T follicular helper cell (primary cell): ENCODE measurements at regions not wholly inside any gene's neighbourhood (a gene's known extent, or its start where the extent isn't known, plus 50 kb on each side); places are given as distances from the start of the nearest gene placed in this dataset.

ENCODE experiments used
- DNase-seq: peaks from one replicate; pipeline ENCODE4 v3.0.0-alpha.2; 2020; ENCODE audit warnings: low read depth

- DNase-seq = no peak
Observed at GRCh38 chr6:10248378-10248843, 166.5 kb downstream of the TFAP2A start.

GRCh38 chr6:10237298-10238038 lies 177.4 kb downstream of the TFAP2A start:
- DNase-seq = no peak

- DNase-seq = no peak
Observed at GRCh38 chr6:10235344-10235743, 179.5 kb downstream of the TFAP2A start.

- DNase-seq = no peak
Observed at GRCh38 chr6:10230531-10230930, 184.3 kb downstream of the TFAP2A start.

GRCh38 chr6:10223841-10224240 lies 191.0 kb downstream of the TFAP2A start:
- DNase-seq = no peak

GRCh38 chr6:10221178-10221577 lies 193.7 kb downstream of the TFAP2A start:
- DNase-seq = no peak

- DNase-seq = no peak
Observed at GRCh38 chr6:10219510-10219909, 195.4 kb downstream of the TFAP2A start.

- no peak for DNase-seq
Observed at GRCh38 chr6:10217111-10217510, 197.8 kb downstream of the TFAP2A start.

- DNase-seq = no peak
Observed at GRCh38 chr6:10215326-10216110, 199.4 kb downstream of the TFAP2A start.

- no peak for DNase-seq
Observed at GRCh38 chr6:10210052-10210451, 204.8 kb downstream of the TFAP2A start.

- DNase-seq = no peak
Observed at GRCh38 chr6:10205892-10206291, 209.0 kb downstream of the TFAP2A start.

GRCh38 chr6:10205120-10205519 lies 209.8 kb downstream of the TFAP2A start:
- no peak for DNase-seq

- no peak for DNase-seq
Observed at GRCh38 chr6:10203651-10204050, 211.2 kb downstream of the TFAP2A start.

- DNase-seq = no peak
Observed at GRCh38 chr6:10202581-10202980, 212.3 kb downstream of the TFAP2A start.

- DNase-seq = no peak
Observed at GRCh38 chr6:10201606-10202510, 213.0 kb downstream of the TFAP2A start.

- DNase-seq = no peak
Observed at GRCh38 chr6:10196090-10196489, 218.8 kb downstream of the TFAP2A start.

GRCh38 chr6:10194816-10195672 lies 219.8 kb downstream of the TFAP2A start:
- no peak for DNase-seq

GRCh38 chr6:10193321-10193720 lies 221.6 kb downstream of the TFAP2A start:
- DNase-seq = no peak

GRCh38 chr6:10190042-10190441 lies 224.8 kb downstream of the TFAP2A start:
- DNase-seq = no peak

- DNase-seq = no peak
Observed at GRCh38 chr6:10184371-10185227, 230.3 kb downstream of the TFAP2A start.
